ENCODE measurements at regions not wholly inside any gene's neighbourhood (a gene's known extent, or its start where the extent isn't known, plus 50 kb on each side); places are given as distances from the start of the nearest gene placed in this dataset.
"Not testable (repeated sequence)": the region's sequence is repeated elsewhere in the genome, so short reads cannot be mapped to it uniquely, and the experiment has no call there.

DNA sequence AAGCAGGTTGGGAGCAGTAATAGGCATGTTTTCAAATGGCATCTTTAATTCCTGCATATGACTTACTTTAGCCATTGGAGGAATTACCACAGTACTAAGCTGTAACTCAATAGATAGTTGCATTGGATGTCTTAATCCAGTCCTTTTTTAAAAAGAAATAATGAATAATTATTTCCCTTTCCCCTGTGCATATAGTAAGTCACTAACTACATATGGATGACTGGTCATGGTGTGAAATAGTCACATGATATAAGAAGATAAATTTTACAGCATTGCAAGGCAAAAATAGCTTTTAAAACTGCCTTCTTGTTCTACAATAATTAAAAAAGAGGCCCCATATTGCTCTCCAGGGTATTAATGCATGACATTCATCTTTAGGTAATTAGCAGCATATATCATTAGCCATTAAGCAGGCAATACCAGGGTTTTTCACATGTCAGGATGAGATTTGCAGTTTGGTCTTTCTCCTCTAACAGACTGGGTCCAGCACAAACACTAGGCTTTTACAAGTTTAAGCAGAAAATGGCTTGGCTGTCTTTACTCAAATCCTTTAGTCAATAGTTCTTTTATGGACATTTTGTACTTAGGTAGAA is 606.4 kb upstream of the RORB start:
- DNase-seq = no peak

DNA sequence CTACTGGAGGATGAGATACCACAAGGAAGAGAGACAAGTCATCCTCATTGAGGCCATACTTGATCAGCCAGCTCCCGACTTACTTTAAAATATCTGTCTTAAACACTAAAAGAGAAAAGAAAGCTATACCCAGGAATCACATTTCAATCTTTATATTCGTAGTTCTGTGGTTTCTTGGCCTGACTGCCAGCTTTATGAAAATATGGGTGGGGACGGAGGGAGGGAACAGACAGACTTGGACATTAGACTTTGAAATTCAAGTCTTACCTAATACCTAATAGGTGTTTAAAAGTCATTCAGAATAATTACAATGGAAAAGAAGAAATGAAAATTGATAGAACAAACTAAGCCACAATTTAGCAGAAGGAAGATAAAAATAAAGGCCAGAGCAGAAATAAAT is 604.8 kb upstream of the RORB start:
- no peak for DNase-seq

DNA sequence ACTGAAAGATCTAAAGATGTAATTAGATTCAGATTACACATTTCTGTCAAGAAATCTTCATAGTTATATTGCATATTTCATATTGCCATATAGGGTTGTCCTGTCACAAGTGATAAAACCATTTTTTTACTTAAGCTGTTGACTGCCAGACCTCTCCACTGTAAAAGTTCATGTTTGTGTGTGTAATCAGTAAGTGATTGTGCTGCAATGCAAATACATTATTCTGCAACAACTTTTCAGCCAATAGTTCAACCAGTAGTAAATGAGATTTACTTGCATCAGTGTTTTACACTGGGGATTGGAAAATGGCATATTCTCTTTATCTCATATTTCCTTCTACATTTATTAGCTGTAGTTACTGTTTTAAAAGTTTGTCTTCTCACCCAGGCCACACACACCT is 603.9 kb upstream of the RORB start:
- no peak for DNase-seq

- no peak for DNase-seq
Measured at GRCh38 chr9:73896061-73896460, 601.1 kb upstream of the RORB start.

GRCh38 chr9:73906671-73907070 is 590.5 kb upstream of the RORB start:
- no peak for DNase-seq

- DNase-seq = no peak
Measured at GRCh38 chr9:73911804-73912203, 585.3 kb upstream of the RORB start.

- DNase-seq = no peak
Measured at GRCh38 chr9:73916016-73916673, 581.0 kb upstream of the RORB start.

GRCh38 chr9:73919712-73920111 is 577.4 kb upstream of the RORB start:
- no peak for DNase-seq

GRCh38 chr9:73923796-73924195 is 573.3 kb upstream of the RORB start:
- DNase-seq = no peak

GRCh38 chr9:73951147-73951546 is 546.0 kb upstream of the RORB start:
- DNase-seq = no peak

DNA sequence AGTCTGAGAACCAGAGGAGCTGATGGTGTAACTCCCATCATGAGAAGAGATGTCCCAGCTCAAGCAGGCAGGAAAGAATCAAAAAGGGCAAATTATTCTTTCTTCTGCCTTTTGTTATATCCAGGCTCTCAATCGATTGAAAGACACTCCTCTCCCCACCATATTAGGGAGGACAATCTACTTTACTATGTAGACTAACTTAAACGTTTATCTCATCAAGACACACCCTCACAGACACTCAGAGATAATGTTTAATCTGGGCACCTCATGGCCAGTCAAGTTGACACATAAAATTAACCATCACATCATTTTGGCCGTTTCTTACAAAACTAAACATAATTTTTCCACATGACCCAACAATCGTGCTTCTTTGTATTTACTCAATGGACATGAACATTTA is 534.3 kb upstream of the RORB start:
- no peak for DNase-seq

DNA sequence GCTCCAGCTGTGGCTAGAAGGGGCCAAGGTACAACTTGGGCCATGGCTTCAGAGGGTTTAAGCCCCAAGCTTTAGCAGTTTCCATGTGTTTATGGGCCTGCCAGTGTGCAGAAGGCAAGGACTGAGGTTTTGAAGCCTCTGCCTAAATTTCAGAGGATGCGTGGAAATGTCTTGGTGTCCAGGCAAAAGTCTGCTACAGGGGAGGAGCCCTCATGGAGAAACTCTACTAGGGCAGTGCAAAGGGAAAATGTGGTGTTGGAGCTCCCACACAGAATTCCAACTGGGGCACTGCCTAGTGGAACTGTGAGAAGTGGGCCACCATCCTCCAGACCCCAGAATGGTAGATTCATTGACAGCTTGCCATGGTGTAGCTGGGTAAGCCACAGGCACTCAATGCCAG is 527.2 kb upstream of the RORB start:
- no peak for DNase-seq

- DNase-seq = not testable (repeated sequence)
Measured at GRCh38 chr9:73976424-73976823, 520.7 kb upstream of the RORB start.

DNA sequence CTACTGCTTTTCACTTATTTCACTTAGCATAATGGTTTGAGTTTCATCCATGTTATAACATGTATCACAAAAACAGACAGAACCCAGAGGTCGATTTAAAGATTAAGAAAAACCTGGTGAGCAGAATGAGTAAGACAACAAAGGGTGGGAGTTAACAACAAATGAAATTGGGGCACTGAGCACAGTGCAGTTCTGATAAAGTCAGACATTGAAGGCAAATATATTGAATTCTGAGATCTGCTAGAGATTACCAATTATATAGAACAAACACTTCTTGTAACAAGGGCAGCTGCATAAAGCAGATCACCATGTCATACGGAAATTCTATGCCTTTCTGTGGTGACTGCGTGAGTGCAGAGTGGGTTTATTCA is 517.3 kb upstream of the RORB start:
- DNase-seq = no peak

DNA sequence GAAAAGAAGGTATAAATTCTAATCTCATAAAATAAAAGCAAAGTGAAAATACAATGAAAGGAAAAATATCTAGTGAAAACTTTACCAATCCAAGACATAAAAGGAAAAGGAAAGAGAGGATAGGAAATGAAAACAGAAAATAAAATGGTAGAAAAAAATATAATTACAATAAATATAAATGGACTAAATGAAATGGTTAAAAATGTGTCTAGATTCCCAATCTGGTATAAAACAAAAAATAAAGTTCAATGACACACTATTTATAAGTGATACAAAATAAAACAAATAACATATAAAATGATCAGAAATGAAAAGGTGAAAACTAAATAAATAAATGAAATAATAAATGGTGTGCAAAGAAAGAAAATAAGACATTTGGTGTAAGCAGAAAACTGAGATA is 516.4 kb upstream of the RORB start:
- no peak for DNase-seq

- DNase-seq = no peak
Measured at GRCh38 chr9:73981405-73981804, 515.7 kb upstream of the RORB start.

DNA sequence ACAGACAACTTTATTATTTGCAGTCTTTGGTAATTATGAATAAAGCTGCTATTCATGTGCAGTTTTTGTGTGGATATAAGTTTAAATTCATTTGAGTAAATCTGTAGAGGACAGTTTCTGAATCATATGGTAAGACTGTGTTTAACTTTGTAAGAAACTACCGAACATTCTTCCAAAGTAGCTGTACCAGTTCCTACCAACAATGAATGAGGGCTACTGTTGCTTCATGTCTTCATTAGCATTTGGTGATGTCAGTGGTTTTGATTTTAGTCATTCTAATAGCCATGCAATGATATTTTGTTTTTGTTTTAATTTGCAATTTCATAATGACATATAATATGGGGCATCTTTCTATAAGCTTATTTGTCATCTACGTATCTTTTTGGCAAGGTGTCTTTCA is 501.3 kb upstream of the RORB start:
- DNase-seq = no peak

DNA sequence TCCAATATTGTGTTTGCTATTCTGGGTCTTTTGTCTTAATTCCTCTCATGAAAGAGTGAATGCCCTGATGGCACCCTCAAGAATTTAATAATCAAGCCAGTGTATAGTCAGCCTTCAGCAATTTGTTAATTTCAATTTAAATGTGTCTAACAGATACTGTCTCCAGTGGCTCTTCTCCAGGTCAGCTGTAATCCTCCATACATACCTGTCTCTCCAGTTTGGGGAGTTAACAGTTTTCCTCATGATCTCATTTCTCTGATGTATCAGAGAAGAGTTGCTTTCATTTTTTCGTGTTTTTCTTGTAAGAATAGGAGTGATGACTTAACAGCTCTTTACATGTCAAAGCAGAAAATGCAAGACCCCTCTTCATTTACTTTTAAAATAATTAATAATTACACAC is 500.3 kb upstream of the RORB start:
- no peak for DNase-seq

DNA sequence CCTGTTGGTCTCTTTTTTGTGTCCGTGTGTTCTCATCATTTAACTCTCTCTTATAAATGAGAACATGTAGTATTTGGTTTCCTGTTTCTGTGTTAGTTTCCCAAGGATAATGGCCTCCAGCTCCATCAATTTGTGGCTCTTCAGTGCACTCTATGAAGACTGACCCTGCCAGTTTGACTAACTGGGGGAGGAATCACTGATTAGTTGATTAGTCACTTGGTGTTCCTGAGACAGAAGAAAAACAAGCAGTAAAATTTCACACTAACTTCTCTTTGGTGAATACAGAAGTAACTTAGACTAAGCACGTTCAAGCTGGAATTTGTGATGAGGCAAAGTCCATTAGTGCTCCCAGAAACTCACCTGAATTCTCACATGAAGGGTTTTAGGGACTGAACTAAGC is 495.8 kb upstream of the RORB start:
- no peak for DNase-seq

GRCh38 chr9:74006935-74007334 is 490.2 kb upstream of the RORB start:
- no peak for DNase-seq

GRCh38 chr9:74007833-74008232 is 489.3 kb upstream of the RORB start:
- no peak for DNase-seq

DNA sequence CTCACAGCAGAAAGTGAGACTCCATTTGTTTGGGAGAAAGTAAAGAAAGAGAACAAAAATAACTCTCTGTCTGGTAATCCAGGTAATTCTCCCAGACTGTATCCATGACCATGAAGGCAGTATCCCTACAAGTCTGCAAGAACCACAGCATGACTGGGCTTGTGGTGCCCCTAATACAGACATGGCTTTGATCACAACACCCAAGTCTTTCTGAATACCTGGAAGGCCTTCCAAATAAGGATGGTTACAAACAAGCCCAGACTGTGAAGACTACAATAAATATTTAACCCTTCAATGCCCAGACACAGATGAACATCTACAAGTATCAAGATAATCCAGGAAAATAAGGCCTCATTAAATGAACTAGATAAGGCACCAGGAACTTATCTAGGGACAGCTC is 481.1 kb upstream of the RORB start:
- DNase-seq = no peak

GRCh38 chr9:74025402-74025925 is 471.7 kb upstream of the RORB start:
- DNase-seq = no peak

DNA sequence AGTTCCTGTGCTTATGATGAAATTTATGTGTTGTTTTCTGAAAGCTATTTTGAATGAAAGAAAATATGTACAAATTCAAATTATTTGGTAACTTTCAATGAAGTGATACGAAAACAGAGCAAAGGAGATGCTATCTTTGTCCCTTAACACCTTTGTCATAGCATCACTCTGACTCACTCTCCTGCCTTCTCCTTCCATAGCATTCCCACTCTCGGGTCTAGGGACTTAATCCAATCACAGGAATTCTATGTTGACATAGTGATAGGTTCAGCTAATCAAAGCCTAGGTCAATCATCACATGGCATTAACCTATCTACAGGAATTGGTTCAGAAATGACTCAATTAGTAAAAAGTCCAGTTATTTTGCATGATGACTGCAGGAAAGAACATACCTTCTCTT is 464.7 kb upstream of the RORB start:
- no peak for DNase-seq

- DNase-seq = no peak
Measured at GRCh38 chr9:74035786-74036185, 461.3 kb upstream of the RORB start.
